Stimulated activated naive CD4-positive, alpha-beta T cell treated with Interleukin-2 at 50 U/mL for 16 hours (primary cell): ENCODE measurements at regions not wholly inside any gene's neighbourhood (a gene's known extent, or its start where the extent isn't known, plus 50 kb on each side); places are given as distances from the start of the nearest gene placed in this dataset.

ENCODE experiments used
- DNase-seq: peaks from one replicate; lab custom pipeline; 2025; lab: John Stamatoyannopoulos, UW

DNA sequence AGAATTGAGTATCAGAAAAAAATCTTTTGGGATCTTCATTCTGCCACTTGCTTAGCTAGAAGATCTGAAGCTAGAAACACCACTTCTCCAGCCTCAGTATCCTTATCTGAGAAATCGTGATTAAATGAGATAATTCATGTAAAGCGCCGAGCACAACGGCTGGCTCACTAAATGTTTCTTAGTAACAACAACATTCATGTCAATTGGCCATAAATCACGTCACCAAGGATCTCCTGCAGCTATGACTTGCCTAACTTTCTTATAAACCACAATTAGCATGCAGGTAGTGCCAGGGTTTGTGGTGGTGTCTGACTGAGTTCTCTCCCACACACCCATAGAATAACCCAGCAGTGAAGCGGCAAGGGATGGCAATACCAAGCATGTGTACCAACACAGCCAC is 501.3 kb downstream of the EFNB2 start:
- no peak for DNase-seq

- no peak for DNase-seq
Measured at GRCh38 chr13:106033659-106034058, 501.8 kb downstream of the EFNB2 start.

GRCh38 chr13:106032441-106032840 is 503.0 kb downstream of the EFNB2 start:
- no peak for DNase-seq

GRCh38 chr13:106029676-106030290 is 505.7 kb downstream of the EFNB2 start:
- DNase-seq, result no peak

DNA sequence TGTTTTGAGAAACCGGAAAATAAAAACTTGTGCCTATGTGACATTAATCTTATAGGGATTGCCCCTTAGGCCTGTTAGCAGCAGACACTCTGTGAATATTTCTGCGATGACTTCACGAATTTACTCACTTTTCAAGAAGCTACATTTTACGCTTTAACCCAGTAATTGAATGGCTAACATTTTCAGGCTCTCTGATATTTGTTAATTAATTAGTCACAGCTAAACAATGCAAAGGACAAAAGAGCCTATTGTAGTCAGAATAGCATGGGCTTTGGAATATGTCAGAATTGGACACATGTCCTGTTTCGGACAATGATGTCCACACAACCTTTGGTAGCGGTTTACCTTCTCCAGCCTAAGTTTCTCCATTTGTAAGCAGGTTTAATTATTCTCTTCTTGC is 506.6 kb downstream of the EFNB2 start:
- DNase-seq, result no peak

DNA sequence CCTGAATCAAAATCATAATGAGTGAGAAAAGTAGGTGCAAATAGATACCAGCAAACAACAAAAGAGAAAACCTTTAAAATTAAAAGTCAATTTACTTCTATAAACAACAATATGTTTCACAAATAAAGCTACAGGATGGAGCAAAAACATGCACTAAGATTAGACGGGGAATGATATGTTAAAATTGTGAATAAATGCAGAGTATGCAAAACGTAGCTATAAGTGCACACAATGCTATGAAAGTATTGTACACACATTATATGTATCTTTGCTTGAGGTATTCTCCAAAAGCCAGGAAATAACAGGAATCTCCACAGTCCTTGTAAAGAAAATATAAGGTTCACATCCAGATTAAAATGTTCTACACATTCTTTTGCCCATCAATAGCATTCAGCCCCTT is 523.9 kb downstream of the EFNB2 start:
- DNase-seq, result no peak

- no peak for DNase-seq
Measured at GRCh38 chr13:106010836-106011235, 524.6 kb downstream of the EFNB2 start.

DNA sequence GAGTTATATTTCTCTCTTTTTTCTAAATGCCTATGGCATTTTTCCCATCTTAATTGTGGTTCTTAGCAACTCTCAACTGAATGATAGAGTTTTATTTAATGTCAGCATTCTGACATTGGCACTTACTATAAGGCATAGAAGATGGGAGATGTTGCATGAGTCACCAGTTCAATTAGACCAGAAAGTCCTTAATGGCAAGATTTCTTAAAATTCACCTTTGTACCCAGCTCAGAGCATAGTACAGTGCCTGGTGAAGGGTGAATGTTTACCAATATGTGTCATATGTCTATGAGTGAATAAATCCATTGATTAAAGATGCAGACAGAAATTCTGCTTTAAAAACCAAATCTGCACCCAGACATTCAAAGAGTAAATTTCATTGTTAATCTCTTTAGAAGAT is 526.9 kb downstream of the EFNB2 start:
- no peak for DNase-seq

GRCh38 chr13:106007156-106007555 is 528.3 kb downstream of the EFNB2 start:
- DNase-seq, result no peak

- no peak for DNase-seq
Measured at GRCh38 chr13:106003651-106004050, 531.8 kb downstream of the EFNB2 start.

DNA sequence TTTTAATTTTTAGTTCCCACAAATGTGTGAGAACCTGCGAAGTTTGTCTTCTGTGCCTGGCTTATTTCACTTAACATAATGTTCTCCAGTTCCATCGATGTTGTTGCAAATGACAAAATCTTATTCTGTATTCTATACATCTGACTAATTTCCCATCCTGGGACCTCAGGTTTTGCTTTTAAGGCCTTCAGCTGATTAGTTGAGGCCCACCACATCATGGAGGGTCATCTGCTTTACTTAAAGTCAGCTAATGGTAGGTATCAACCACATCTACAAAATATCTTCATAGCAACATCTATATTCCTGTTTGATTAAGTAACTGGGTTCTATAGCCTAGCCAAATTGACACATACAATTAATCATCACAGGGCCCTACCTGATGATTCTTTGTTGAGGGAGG is 534.0 kb downstream of the EFNB2 start:
- DNase-seq, result no peak

GRCh38 chr13:105997581-105998550 is 537.6 kb downstream of the EFNB2 start:
- DNase-seq, result no peak

DNA sequence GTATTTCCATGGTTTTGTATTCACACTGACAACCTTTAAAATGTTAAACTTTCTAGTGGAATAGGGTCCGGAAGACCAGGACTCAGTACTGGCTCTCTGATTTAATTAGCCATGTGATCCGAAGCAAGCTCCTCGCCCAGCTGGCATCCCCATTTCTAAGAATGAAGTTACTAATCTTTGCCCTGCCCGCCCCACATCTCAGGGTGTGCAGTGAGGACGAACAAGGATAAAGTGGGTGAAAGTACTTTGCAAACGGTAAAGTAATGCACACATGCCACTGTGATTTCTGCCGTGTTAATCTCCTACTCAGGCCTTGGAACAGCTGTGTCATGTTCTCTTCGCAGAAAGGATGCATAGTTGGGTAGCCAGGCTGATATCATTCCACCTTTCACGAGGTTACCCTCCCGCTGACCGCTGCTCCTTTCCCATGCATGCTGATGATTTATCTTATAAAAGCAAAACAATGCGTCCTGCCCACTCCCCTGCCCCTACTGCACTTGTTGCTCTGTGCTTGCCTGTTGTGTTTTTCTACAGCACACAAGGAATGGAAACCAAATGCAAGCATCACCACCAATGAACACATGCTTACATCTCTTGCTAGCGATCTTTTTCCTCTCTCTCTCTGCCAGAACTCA is 539.0 kb downstream of the EFNB2 start:
- no peak for DNase-seq

DNA sequence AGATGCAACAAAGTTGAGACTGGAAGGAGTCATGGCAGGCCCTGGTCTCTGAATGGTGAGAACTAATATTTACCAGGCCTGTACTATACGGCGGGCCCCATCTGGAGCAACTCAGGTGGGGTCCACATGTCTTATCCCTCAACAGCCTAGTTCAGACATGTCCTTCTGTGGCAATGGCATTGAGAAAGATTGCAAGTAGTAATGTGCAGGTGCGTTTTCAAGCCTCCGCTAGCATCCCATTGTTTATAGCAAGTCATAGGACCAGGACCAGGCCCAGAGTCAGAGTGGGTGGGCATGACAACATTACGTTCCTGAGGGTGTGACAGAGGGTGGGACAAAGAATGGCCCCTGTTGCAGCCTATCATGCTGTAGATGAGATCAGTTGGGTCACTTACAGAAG is 541.1 kb downstream of the EFNB2 start:
- DNase-seq, result no peak

GRCh38 chr13:105991622-105992277 is 543.7 kb downstream of the EFNB2 start:
- no peak for DNase-seq

- DNase-seq, result no peak
Measured at GRCh38 chr13:105991131-105991530, 544.3 kb downstream of the EFNB2 start.

- DNase-seq, result no peak
Measured at GRCh38 chr13:105990256-105990958, 545.1 kb downstream of the EFNB2 start.

DNA sequence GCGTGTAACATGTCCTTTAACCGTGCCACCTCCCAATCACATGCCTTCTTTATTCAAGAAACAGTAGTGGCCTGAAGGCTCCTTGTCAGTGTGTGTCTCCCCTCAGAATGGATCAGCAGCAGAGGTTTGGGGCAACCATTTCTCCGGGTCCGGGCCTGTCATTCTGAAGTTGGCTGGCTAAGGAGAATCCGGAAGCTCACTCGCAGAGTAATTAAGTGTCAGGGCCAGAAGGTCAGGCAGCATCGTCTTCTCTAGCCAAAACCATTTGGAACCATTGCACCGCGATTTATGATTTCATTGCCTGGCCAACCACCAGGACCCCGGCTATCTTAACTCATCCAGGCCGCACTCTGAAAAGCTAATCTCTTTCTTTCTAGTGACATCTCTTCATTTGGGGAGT is 550.8 kb downstream of the EFNB2 start:
- no peak for DNase-seq

GRCh38 chr13:105984236-105984635 is 551.2 kb downstream of the EFNB2 start:
- no peak for DNase-seq

- DNase-seq, result no peak
Measured at GRCh38 chr13:105982219-105982930, 553.1 kb downstream of the EFNB2 start.
